ENCODE measurements at regions not wholly inside any gene's neighbourhood (a gene's known extent, or its start where the extent isn't known, plus 50 kb on each side); places are given as distances from the start of the nearest gene placed in this dataset.

DNA sequence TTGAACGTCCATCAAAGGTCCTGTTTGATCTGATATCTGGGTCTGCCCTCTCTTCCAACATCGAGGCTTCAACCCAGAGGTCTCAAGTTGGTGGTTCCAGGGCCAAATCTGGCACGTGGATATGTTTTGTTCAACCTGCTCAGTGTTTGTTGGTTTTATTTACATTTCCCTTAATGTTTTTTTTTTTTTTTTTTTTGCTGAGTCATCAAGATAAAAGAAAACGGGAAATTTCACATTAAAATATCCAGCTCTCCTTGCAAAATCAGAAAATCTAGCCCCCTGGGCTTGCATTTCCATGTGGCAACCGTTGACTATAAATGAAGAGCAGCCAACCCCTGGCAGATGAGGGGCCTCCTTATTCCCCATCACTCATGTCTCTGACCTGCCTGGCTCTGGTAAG is 765.6 kb upstream of the TBX3 start:
- H3K4me1 ChIP-seq (ENCODE audit: control insufficient read depth in 1 of 2, insufficient read depth in 2 of 2, low read depth in 1 of 2, low read length in 1 of 2), result peaks cover 0 to 29% of the 10 kb centered on the region in 2 experiments; a peak in 2 of 4 replicates
- no peaks in the 10 kb centered on the region for H3K9me3 ChIP-seq
- no peak overlapping the region for H3K4me3 ChIP-seq (ENCODE audit: low read depth in 2 of 2, low read length in 1 of 2)
- no peak overlapping the region; a peak in 1 of 4 replicates for H3K27ac ChIP-seq (ENCODE audit: low read depth in 2 of 2, low read length in 1 of 2)
- H3K27me3 ChIP-seq (ENCODE audit: insufficient read depth), result no peaks in the 10 kb centered on the region
- 83% methylated on average over 5 of the region's 5 CpGs for WGBS (ENCODE audit: low lambda C conversion rate)
- peaks cover 4% of the 10 kb centered on the region for H3F3A ChIP-seq (replicated peaks; ENCODE audit: insufficient read depth)
- ChIA-PET POLR2A (no interaction called here), CTCF (interaction anchor here (0.8 to 1.1 kb wide), 2 partner anchors 766 to 813 kb away, joined by 3 to 4 read pairs; partner anchors contain the start of gene TBX3)
- no peak overlapping the region for H2AFZ ChIP-seq (ENCODE audit: low read depth)
- H3K9me2 ChIP-seq, result no peaks in the 10 kb centered on the region
- no peaks in the 10 kb centered on the region for H4K20me1 ChIP-seq (ENCODE audit: insufficient read depth)
- H3K4me2 ChIP-seq, result no peak overlapping the region
- no peak for TF ChIP-seq RXRA (IDR thresholded peaks at IDR 0.05; ENCODE audit: borderline replicate concordance, low read depth)
- no peak for TF ChIP-seq TCF12 (IDR thresholded peaks at IDR 0.05)
- TF ChIP-seq, protein P1, sequence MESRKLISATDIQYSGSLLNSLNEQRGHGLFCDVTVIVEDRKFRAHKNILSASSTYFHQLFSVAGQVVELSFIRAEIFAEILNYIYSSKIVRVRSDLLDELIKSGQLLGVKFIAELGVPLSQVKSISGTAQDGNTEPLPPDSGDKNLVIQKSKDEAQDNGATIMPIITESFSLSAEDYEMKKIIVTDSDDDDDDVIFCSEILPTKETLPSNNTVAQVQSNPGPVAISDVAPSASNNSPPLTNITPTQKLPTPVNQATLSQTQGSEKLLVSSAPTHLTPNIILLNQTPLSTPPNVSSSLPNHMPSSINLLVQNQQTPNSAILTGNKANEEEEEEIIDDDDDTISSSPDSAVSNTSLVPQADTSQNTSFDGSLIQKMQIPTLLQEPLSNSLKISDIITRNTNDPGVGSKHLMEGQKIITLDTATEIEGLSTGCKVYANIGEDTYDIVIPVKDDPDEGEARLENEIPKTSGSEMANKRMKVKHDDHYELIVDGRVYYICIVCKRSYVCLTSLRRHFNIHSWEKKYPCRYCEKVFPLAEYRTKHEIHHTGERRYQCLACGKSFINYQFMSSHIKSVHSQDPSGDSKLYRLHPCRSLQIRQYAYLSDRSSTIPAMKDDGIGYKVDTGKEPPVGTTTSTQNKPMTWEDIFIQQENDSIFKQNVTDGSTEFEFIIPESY (IDR thresholded peaks at IDR 0.05; ENCODE audit: borderline replicate concordance, low read depth), result no peak
- TF ChIP-seq USF2 (IDR thresholded peaks at IDR 0.05; ENCODE audit: borderline replicate concordance, low read depth, low read length), result no peak
- TF ChIP-seq MXI1 (IDR thresholded peaks at IDR 0.05; ENCODE audit: low read depth, low read length), result no peak
- TF ChIP-seq MEF2A (IDR thresholded peaks at IDR 0.05; ENCODE audit: borderline replicate concordance, low read depth), result no peak
- TF ChIP-seq FOXJ3 (CRISPR knock-in tag; IDR thresholded peaks at IDR 0.05), result no peak
- TF ChIP-seq SMC3 (IDR thresholded peaks at IDR 0.05; ENCODE audit: low read depth, low read length), result no peak
- TF ChIP-seq EZH2phosphoT487 (IDR thresholded peaks at IDR 0.05; ENCODE audit: borderline replicate concordance, low read depth), result no peak
- TF ChIP-seq CHD2 (IDR thresholded peaks at IDR 0.05; ENCODE audit: low read length, partially characterized antibody), result no peak
- TF ChIP-seq ELF1 (IDR thresholded peaks at IDR 0.05), result no peak
- no peak for TF ChIP-seq YY1 (IDR thresholded peaks at IDR 0.05; ENCODE audit: low read depth)
- no peak for TF ChIP-seq EP300 (IDR thresholded peaks at IDR 0.05; ENCODE audit: borderline replicate concordance in 1 of 2, low read depth in 1 of 2, low read length in 1 of 2)
- no peak for TF ChIP-seq RAD21 (IDR thresholded peaks at IDR 0.05; ENCODE audit: low read length)
- no peak for TF ChIP-seq PBX3 (IDR thresholded peaks at IDR 0.05)
- TF ChIP-seq FOSL2 (IDR thresholded peaks at IDR 0.05; ENCODE audit: borderline replicate concordance, low read depth), result no peak
- TF ChIP-seq GABPA (IDR thresholded peaks at IDR 0.05; ENCODE audit: low read depth), result no peak
- no peak for TF ChIP-seq NFIC (IDR thresholded peaks at IDR 0.05; ENCODE audit: borderline replicate concordance)
- H3K79me2 ChIP-seq (ENCODE audit: insufficient read depth), result no peaks in the 10 kb centered on the region
- no peak for DNase-seq
- H3K36me3 ChIP-seq (replicated peaks in 1 of 2; ENCODE audit: control insufficient read depth in 1 of 2, insufficient read depth in 2 of 2, low read length in 1 of 2), result no peaks in the 10 kb centered on the region
- H3K9ac ChIP-seq, result no peak overlapping the region

Data from SK-N-SH (cell line).